Hematopoietic multipotent progenitor cell treated with erythropoietin and hydrocortisone succinate and interleukin-3 and kit ligand, for 6 days (in vitro differentiated cells): ENCODE measurements at regions not wholly inside any gene's neighbourhood (a gene's known extent, or its start where the extent isn't known, plus 50 kb on each side); places are given as distances from the start of the nearest gene placed in this dataset.
"Not testable (repeated sequence)": the region's sequence is repeated elsewhere in the genome, so short reads cannot be mapped to it uniquely, and the experiment has no call there.

ENCODE experiments used
- DNase-seq: peaks from one replicate; pipeline ENCODE4 v3.0.0-alpha.2; 2015

- no peak for DNase-seq
Measured at GRCh38 chr11:122604621-122605020, 50.9 kb upstream of the UBASH3B start.

- DNase-seq: no peak
Measured at GRCh38 chr11:122601141-122602125, 54.1 kb upstream of the UBASH3B start.

- no peak for DNase-seq
Measured at GRCh38 chr11:122600290-122600689, 55.2 kb upstream of the UBASH3B start.

GRCh38 chr11:122599434-122599833, 56.1 kb upstream of the UBASH3B start:
- no peak for DNase-seq

GRCh38 chr11:122598971-122599370, 56.6 kb upstream of the UBASH3B start:
- DNase-seq: no peak

- DNase-seq: no peak
Measured at GRCh38 chr11:122597511-122597910, 58.0 kb upstream of the UBASH3B start.

- no peak for DNase-seq
Measured at GRCh38 chr11:122594986-122595645, 60.4 kb upstream of the UBASH3B start.

- no peak for DNase-seq
Measured at GRCh38 chr11:122593473-122594420, 61.8 kb upstream of the UBASH3B start.

GRCh38 chr11:122592641-122593040, 62.9 kb upstream of the UBASH3B start:
- DNase-seq: no peak

- DNase-seq: no peak
Measured at GRCh38 chr11:122584670-122585069, 70.9 kb upstream of the UBASH3B start.

- DNase-seq: not testable (repeated sequence)
Measured at GRCh38 chr11:122580071-122580470, 75.5 kb upstream of the UBASH3B start.

GRCh38 chr11:122578171-122578825, 77.2 kb upstream of the UBASH3B start:
- DNase-seq: peak; percentile 8

- no peak for DNase-seq
Measured at GRCh38 chr11:122572592-122572991, 82.9 kb upstream of the UBASH3B start.

GRCh38 chr11:122563761-122564160, 91.8 kb upstream of the UBASH3B start:
- DNase-seq: no peak

GRCh38 chr11:122559734-122560382, 95.7 kb upstream of the UBASH3B start:
- DNase-seq: no peak

- DNase-seq: not testable (repeated sequence)
Measured at GRCh38 chr11:122559218-122559617, 96.3 kb upstream of the UBASH3B start.

- not testable (repeated sequence) for DNase-seq
Measured at GRCh38 chr11:122557163-122557562, 98.4 kb upstream of the UBASH3B start.

GRCh38 chr11:122556605-122557004, 98.9 kb upstream of the UBASH3B start:
- peak; percentile 23 for DNase-seq

GRCh38 chr11:122538060-122538459, 117.5 kb upstream of the UBASH3B start:
- no peak for DNase-seq

GRCh38 chr11:122524898-122525297, 130.6 kb upstream of the UBASH3B start:
- no peak for DNase-seq
